A549 (cell line): ENCODE measurements at regions not wholly inside any gene's neighbourhood (a gene's known extent, or its start where the extent isn't known, plus 50 kb on each side); places are given as distances from the start of the nearest gene placed in this dataset.

ENCODE experiments used
- ATAC-seq, 2 experiments: fragments of 200-7000 bp in 1 of 2; fragments of >200 bp in 1 of 2; cut with Nextera tagmentation in 1 of 2; cut with Tn5 transposase in 1 of 2; 3 replicates each; pipeline versions ENCODE4 v1.8.0 to v1.9.1; 2018 to 2020; ENCODE audit warnings: mild to moderate bottlenecking in 1 of 2, moderate library complexity in 1 of 2
- CTCF ChIA-PET: fragments of 300-600 bp; sonication (Branson Sonifier 250); formaldehyde crosslinking; extraction: SDS; loops from one replicate; lab custom pipeline; 2021; ENCODE audit warnings: antibody characterized with exemption, inconsistent platforms; lab: Yijun Ruan, JAX
- POLR2A ChIA-PET: fragments of 350-600 bp; formaldehyde crosslinking; extraction: SDS; loops from one replicate; lab custom pipeline; 2021; ENCODE audit warnings: antibody characterized with exemption, inconsistent platforms; lab: Yijun Ruan, JAX
- DNase-seq, 2 experiments: peaks; one replicate each; pipeline versions ENCODE4 v3.0.0 to v3.0.0-alpha.2; 2011 to 2016; ENCODE audit warnings: low read depth in 1 of 2, low spot score in 1 of 2
- FAIRE-seq: peaks from 2 replicates; lab custom pipeline; 2011; peaks lifted over from hg19 to GRCh38; lab: Jason Lieb, UNC
- H3K27ac ChIP-seq, 2 experiments: fragments of >200 bp; sonication (Bioruptor Twin); formaldehyde crosslinking; 3 replicates each; pipeline ENCODE4 v1.5.1; 2016 to 2017
- H3K4me1 ChIP-seq: fragments of >200 bp; sonication (Bioruptor Twin); formaldehyde crosslinking; 3 replicates; pipeline ENCODE4 v1.6.1; 2016
- H3K4me2 ChIP-seq: fragments of >200 bp; sonication (Bioruptor Twin); formaldehyde crosslinking; 3 replicates; pipeline ENCODE4 v1.6.1; 2016
- H3K4me3 ChIP-seq: fragments of >200 bp; sonication (Bioruptor Twin); formaldehyde crosslinking; 3 replicates; pipeline ENCODE4 v1.5.1; 2016
- H3K9me3 ChIP-seq: fragments of >200 bp; sonication (Bioruptor Twin); formaldehyde crosslinking; 3 replicates; pipeline ENCODE4 v1.6.1; 2016
- BCL3 ChIP-seq: fragments of >200 bp; sonication (Bioruptor Twin); formaldehyde crosslinking; IDR thresholded peaks from 3 replicates; pipeline ENCODE4 v1.6.1; 2016
- CBX2 ChIP-seq: fragments of 200-600 bp; sonication (generic); IDR thresholded peaks from 2 replicates; pipeline ENCODE4 v1.6.1; 2016; ENCODE audit warnings: low read depth, mild to moderate bottlenecking, borderline replicate concordance
- CHD2 ChIP-seq: fragments of 150-350 bp; IDR thresholded peaks from 2 replicates; pipeline ENCODE4 v1.6.1; 2014; ENCODE audit warnings: low read length; ENCODE audit not compliant: partially characterized antibody
- E2F6 ChIP-seq: IDR thresholded peaks from 2 replicates; pipeline ENCODE4 v1.6.1; 2012; ENCODE audit warnings: low read depth, borderline replicate concordance
- GATA3 ChIP-seq: IDR thresholded peaks from 2 replicates; pipeline ENCODE4 v1.6.1; 2012; ENCODE audit warnings: borderline replicate concordance
- HOXB13 ChIP-seq: fragments of 250-450 bp; sonication (Bioruptor Pico); IDR thresholded peaks from 2 replicates; pipeline ENCODE4 v1.5.0; 2020; ENCODE audit warnings: low read depth, mild to moderate bottlenecking, moderate library complexity
- JUNB ChIP-seq: fragments of >200 bp; sonication (Bioruptor Twin); formaldehyde crosslinking; IDR thresholded peaks from 2 replicates; pipeline ENCODE4 v1.6.1; 2016
- KDM5A ChIP-seq: fragments of 200-600 bp; sonication (generic); IDR thresholded peaks from 2 replicates; pipeline ENCODE4 v1.6.1; 2016; ENCODE audit warnings: antibody characterized with exemption, mild to moderate bottlenecking
- MAX ChIP-seq: IDR thresholded peaks from 2 replicates; pipeline ENCODE4 v1.6.1; 2012
- MYC ChIP-seq: IDR thresholded peaks from 2 replicates; pipeline ENCODE4 v1.6.1; 2012; ENCODE audit warnings: mild to moderate bottlenecking, inconsistent platforms, low read length, improper control_type of control experiment, borderline replicate concordance
- NPAS2 ChIP-seq: fragments of 250-450 bp; sonication (Bioruptor Pico); IDR thresholded peaks from 2 replicates; pipeline ENCODE4 v1.8.0; 2022; ENCODE audit warnings: mild to moderate bottlenecking, moderate library complexity, borderline replicate concordance
- NR3C1 ChIP-seq: fragments of >200 bp; sonication (Bioruptor Twin); formaldehyde crosslinking; IDR thresholded peaks from 3 replicates; pipeline ENCODE4 v1.6.1; 2017
- RAD21 ChIP-seq, 2 experiments: fragments of >200 bp in 1 of 2; sonication (Bioruptor Twin) in 1 of 2; formaldehyde crosslinking in 1 of 2; IDR thresholded peaks in 1 of 2; conservative IDR thresholded peaks in 1 of 2; 2 replicates in 1 of 2; 3 replicates in 1 of 2; pipeline ENCODE4 v1.6.1; 2012 to 2018; ENCODE audit warnings: inconsistent platforms in 1 of 2
- REST ChIP-seq: fragments of 200-600 bp; sonication (generic); IDR thresholded peaks from 2 replicates; pipeline ENCODE4 v1.6.1; 2016; ENCODE audit warnings: antibody characterized with exemption, mild to moderate bottlenecking, moderate library complexity
- RNF2 ChIP-seq: fragments of 200-600 bp; sonication (generic); IDR thresholded peaks from 2 replicates; pipeline ENCODE4 v1.6.1; 2016; ENCODE audit warnings: low read depth, mild to moderate bottlenecking, antibody characterized with exemption, moderate library complexity, borderline replicate concordance
- SMC3 ChIP-seq: fragments of >200 bp; sonication (Bioruptor Twin); formaldehyde crosslinking; IDR thresholded peaks from 3 replicates; pipeline ENCODE4 v1.6.1; 2018; ENCODE audit warnings: inconsistent platforms
- SREBF2 ChIP-seq: fragments of 450-650 bp; IDR thresholded peaks from 2 replicates; pipeline ENCODE4 v1.6.1; 2014; ENCODE audit warnings: mild to moderate bottlenecking, moderate library complexity
- TFCP2L1 ChIP-seq: fragments of 250-450 bp; sonication (Bioruptor Pico); IDR thresholded peaks from 2 replicates; pipeline ENCODE4 v1.5.0; 2021; ENCODE audit warnings: mild to moderate bottlenecking
- TP53 ChIP-seq: fragments of 250-450 bp; sonication (Bioruptor Pico); IDR thresholded peaks from 2 replicates; pipeline ENCODE4 v1.5.0; 2021; ENCODE audit warnings: mild to moderate bottlenecking, moderate library complexity
- ZC3H11A ChIP-seq: fragments of 450-650 bp; IDR thresholded peaks from 2 replicates; pipeline ENCODE4 v1.6.1; 2014; ENCODE audit warnings: antibody characterized with exemption, mild to moderate bottlenecking
- WGBS: methylation state at CpG from one replicate; pipeline ENCODE4 v1.1.6; 2017; ENCODE audit errors: missing lambda C conversion rate; 5-methylcytosine and 5-hydroxymethylcytosine counted together

GRCh38 chr11:28460348-28460747, 352.2 kb downstream of the METTL15 start (continued):
- TF ChIP-seq REST (no peak), HOXB13 (no peak)

- H3K4me1 ChIP-seq, result peaks cover 15% of the 10 kb centered on the region
- TF ChIP-seq MYC, result no peak
- no peak for TF ChIP-seq BCL3
- no peak for TF ChIP-seq SREBF2
- no peak for TF ChIP-seq JUNB
- no peak for TF ChIP-seq TFCP2L1 (CRISPR knock-in tag)
- no peak for TF ChIP-seq REST
- TF ChIP-seq GATA3, result no peak
- no peak for TF ChIP-seq SMC3
- TF ChIP-seq NPAS2 (CRISPR knock-in tag), result no peak
- TF ChIP-seq CBX2, result no peak
- no peak for TF ChIP-seq RNF2
- TF ChIP-seq TP53 (CRISPR knock-in tag), result no peak
- no peak for TF ChIP-seq MAX
- no peak for TF ChIP-seq E2F6
- TF ChIP-seq ZC3H11A, result no peak
- TF ChIP-seq RAD21 (conservative IDR thresholded peaks at IDR 0.05 in 1 of 2, IDR thresholded peaks at IDR 0.05 in 1 of 2), result no peak
- no peak for TF ChIP-seq CHD2
- TF ChIP-seq KDM5A, result no peak
- TF ChIP-seq NR3C1, result no peak
- TF ChIP-seq, all 56 proteins: peak for 0
- 65% methylated on average over 2 of the region's 2 CpGs for WGBS
- no peak for DNase-seq
- Histone ChIP-seq H3K27ac (no peak overlapping the region), H3K4me2 (no peak overlapping the region), H3K9me3 (no peaks in the 10 kb centered on the region), H3K4me3 (no peak overlapping the region)
- no peak for ATAC-seq
- ChIA-PET POLR2A (no interaction called here), CTCF (no interaction called here)
- no peak for FAIRE-seq
These were observed 351.7 kb downstream of the METTL15 start for GRCh38 chr11:28459912-28460311.
